GM18505 (cell line): ENCODE measurements at regions not wholly inside any gene's neighbourhood (a gene's known extent, or its start where the extent isn't known, plus 50 kb on each side); places are given as distances from the start of the nearest gene placed in this dataset.

Experiments
- ATAC-seq: cut with Tn5 transposase; IDR thresholded peaks from one replicate; pipeline ENCODE4 v1.9.1; 2021; ENCODE audit not compliant: unreplicated experiment
- POLR2A ChIP-seq: IDR thresholded peaks from 4 replicates; pipeline ENCODE4 v1.6.1; 2011; ENCODE audit warnings: borderline replicate concordance; ENCODE audit not compliant: insufficient read depth, insufficient read length; ENCODE audit errors: extremely low read depth

- peak; percentile 81 for ATAC-seq
- no peak for TF ChIP-seq POLR2A
Observed at GRCh38 chr3:102258666-102259227, 176.1 kb upstream of the ZPLD1 start.

DNA sequence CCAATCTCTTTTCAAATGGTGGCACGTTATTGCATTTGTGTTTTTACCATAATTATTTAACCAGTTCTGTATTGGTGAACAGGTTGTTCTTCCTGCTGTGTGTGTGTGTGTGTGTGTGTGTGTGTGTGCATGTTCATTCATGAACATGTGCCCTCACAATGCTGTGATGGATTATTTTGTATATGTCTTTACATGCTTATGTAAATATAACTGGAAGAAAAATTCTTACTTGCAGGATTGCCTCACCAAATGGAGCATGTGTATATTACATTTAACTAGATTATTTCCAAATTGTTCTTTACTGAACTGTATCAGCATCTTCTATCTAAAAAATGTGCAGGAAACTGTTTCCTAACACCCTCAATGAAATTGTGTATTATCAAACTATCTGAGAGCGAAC lies 175.2 kb upstream of the ZPLD1 start:
- ATAC-seq: no peak
- no peak for TF ChIP-seq POLR2A

DNA sequence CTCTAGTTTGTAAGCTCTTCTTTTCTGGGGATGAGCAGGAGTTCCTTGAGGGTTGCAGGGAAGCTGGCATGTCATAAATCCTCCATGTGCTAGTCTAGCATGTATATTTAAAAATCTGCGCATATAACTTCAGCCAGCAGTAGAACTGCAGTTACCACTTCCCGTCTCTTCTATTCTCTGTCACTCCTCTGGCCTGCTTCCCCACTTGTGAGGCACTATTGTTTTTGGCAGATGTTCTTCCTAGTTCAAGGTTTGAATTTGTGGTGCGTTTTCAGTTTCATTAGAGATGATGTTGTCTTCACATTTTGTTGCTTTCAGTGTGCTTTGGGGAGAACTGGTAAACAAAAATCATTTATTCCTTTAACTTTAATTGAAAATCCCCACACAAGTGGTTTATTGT lies 169.1 kb upstream of the ZPLD1 start:
- TF ChIP-seq POLR2A: no peak
- ATAC-seq: no peak

GRCh38 chr3:102269406-102269805 lies 165.4 kb upstream of the ZPLD1 start:
- no peak for TF ChIP-seq POLR2A
- ATAC-seq: no peak

DNA sequence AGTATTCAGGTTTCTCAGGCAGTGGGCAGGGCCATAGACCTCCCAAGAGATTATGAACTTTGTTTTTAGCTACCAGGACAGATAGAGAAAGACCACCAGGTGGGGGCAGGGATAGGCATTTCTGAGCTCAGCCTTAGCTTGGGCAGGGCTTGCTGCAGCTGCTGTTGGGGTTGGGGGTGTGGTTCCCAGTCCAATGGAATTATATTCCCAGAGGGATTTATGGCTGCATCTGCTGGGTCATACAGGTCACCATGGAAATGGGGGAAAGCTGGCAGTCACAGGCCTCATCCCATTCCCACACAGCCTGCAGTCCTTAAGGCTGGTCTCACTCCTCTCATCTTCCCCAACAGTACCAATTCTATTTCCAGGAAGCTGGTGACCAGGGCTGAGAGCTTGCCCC lies 144.6 kb upstream of the ZPLD1 start:
- no peak for ATAC-seq
- no peak for TF ChIP-seq POLR2A

DNA sequence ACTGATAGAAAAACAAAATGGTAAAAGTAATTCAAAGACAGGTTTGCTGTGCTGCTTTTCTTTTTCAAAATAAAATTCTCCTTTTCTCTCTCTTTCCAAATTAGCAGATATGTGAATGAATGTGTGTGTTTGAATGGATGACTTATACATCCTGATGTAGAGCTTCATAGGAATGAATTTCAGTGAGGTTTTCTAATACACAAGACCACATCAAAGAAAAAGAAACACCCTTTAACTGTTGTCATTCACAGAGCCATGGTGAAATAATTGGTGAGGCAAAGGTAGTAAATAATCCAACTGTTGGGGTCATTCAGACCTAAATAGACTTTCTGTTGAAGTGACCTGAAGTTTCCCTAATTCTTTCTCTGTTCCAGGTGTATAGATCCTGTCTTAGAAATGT lies 139.1 kb upstream of the ZPLD1 start:
- no peak for ATAC-seq
- no peak for TF ChIP-seq POLR2A

DNA sequence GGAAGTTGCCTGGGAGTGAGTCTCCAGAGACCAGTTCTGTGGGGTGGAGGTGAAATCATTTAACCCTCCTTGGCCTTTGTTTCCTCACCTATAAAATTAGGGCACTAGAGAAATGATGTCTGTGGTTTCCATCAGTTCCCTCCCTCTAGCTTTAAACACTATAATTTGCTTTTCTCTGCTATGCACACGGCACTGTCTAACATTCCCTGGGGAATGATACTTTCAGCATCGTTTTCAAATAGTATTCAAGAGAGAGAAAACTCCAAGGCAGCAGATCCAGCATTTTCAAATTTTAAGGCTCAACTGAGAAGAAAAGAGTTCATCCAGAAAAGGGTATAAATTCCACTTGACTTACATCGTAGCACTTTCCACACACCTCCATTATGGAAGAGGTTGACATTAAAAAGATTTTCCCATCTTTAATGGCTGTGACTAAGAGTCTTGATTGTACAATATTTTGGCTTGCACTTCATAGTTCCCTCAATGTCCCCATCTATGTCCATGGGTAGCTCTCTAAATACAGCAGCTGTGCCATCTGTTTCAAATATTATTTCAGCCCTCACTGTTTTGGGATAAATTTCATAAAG lies 137.7 kb upstream of the ZPLD1 start:
- ATAC-seq: no peak
- TF ChIP-seq POLR2A: no peak

DNA sequence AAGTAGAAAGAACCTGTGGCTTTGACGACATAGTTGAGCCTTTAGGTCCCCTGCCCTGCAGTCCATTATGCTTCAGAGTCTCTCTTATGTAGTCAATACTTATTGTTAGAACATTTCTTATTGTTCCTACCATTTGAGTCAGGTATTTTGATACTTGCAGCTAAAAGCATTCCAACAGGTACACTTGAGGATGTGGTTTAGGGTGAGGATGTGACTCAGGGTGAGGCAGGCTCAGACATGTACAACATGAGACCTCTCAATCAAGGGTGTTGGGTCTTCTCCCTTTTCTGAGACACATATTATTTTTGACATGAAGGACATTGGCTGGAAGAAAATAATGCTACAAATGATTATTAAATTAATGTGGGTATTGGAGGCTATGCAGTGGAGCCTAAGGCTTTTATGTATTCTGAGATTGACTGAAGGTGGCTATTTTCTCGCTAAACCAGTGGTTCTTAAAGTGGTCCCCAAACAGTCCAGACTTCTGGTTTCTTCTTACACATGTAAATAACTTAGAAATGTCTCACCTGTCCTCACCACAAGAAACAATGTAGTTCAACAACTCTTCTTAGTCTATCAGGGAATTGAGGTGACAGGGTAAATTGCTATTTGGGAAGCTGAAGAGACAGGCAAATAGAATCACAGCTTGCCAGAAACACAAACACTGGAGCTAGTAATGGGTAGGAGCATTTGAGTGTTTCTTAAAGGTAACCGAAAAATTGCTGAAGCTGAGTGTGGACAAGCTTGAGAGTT lies 135.5 kb upstream of the ZPLD1 start:
- no peak for TF ChIP-seq POLR2A
- no peak for ATAC-seq

DNA sequence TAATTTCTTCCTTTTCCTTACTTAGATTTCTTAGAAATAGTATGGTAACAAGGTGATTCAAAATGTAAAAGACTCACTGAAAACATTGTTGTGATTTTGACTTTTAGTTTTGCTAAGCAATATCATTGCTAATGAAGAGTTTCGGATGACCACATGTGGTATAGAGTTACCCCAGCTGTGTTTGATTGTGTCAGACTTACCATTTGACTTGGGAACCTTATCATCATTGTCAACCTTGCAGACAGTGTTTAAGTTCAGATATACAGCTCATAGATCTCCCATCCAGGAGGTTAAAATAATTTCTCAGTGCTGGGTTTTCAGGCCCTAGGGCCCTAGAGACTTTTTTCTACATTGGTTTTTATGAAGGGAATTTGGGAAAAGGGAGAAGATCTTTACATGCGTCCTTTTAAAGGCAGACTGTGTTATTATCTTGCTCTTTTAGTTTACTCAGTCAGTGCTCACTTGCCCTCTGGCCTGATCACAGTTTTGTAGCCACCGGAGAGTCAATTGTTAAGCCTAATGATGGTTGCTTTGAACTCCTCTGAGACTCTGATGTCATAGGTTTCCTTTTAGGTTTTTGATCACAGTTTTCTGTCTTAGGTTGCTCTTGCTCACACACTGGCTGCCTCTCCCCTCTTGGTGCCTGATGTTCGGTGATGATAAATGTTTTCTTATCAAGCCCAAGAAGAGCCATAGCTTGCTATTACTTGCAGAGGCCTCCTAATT lies 133.5 kb upstream of the ZPLD1 start:
- ATAC-seq: no peak
- no peak for TF ChIP-seq POLR2A

- no peak for TF ChIP-seq POLR2A
- ATAC-seq: no peak
Observed at GRCh38 chr3:102302020-102302419, 132.8 kb upstream of the ZPLD1 start.

- no peak for ATAC-seq
- TF ChIP-seq POLR2A: no peak
Observed at GRCh38 chr3:102304550-102304949, 130.3 kb upstream of the ZPLD1 start.

DNA sequence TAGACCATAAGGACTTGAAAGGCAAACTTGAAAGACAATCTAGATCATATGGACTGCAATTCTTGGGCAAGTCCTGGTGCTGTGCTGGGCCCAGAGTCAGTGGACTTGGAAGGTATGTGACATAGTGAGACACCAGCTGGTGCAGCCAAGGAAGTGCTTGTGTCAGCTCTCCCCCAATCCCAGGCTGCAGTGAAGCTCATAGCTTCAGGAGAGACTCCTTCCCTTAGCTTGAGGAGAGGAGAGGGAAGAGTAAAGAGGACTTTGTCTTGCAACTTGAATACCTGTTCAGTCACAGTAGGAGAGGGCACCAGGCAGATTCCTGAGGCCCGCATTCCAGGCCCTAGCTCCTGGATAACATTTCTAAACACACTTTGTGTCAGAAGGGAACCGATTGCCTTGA lies 127.4 kb upstream of the ZPLD1 start:
- no peak for TF ChIP-seq POLR2A
- no peak for ATAC-seq

DNA sequence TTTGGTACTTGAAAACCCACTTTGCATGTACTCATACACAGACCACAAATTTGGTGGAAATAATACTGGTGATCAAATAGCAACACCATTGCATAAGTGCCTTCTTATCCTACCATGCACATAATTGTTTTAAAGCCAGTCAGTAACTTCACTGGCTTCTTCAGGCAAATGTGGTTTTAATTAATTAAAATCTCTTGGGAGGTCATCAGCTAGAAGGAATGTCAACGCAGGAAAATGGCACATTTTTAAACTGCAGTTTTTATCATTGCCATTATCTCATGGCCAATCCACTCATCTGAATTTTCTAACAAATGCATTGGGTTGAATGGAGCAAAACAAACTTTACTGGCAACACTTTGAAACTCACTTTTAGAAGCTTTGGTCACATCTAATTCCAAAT lies 105.7 kb upstream of the ZPLD1 start:
- TF ChIP-seq POLR2A: no peak
- ATAC-seq: no peak

DNA sequence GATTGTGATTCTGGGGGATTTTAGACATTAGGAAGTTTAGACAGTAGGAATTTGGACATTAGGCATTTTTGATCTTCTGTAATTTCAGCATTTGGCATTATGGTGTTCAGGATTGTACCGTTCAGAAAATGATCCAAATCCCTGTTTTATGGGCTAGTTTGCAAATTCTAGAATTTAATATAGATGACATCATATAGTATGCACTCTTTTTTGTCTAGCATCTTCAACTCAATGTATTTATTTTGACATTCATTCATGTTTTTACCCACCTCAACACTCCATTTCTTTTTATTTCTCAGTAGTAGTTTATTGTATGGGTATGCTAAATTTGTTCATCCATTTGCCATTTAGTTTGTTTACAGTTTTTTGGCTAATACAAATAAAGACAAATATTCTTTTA lies 105.3 kb upstream of the ZPLD1 start:
- ATAC-seq: no peak
- no peak for TF ChIP-seq POLR2A
